HepG2 (cell line): ENCODE measurements at regions not wholly inside any gene's neighbourhood (a gene's known extent, or its start where the extent isn't known, plus 50 kb on each side); places are given as distances from the start of the nearest gene placed in this dataset.

Source experiments
- ATAC-seq: fragments of 200-7000 bp; cut with Tn5 transposase; 3 replicates; pipeline ENCODE4 v1.9.1; 2020; ENCODE audit warnings: mild to moderate bottlenecking, moderate library complexity
- BruUV-seq: library from RNA; stranded (reverse); fragments of 400-500 nt; replicated peaks from 2 replicates; lab custom pipeline; 2021; lab: Mats Ljungman, UMichigan
- CTCF ChIA-PET: fragments of 300-600 bp; formaldehyde crosslinking; extraction: SDS; loops from one replicate; lab custom pipeline; 2021; ENCODE audit warnings: low total read pairs, inconsistent platforms, low intra/inter-chr PET ratio; lab: Yijun Ruan, JAX
- POLR2A ChIA-PET: fragments of 350-600 bp; sonication (Branson Sonifier 250); formaldehyde crosslinking; loops from one replicate; lab custom pipeline; 2020; ENCODE audit warnings: antibody characterized with exemption, inconsistent platforms; lab: Yijun Ruan, JAX
- DNase-seq: peaks from one replicate; pipeline ENCODE4 v3.0.0-alpha.2; 2015; ENCODE audit warnings: low spot score
- FAIRE-seq: peaks from 3 replicates; lab custom pipeline; 2011; peaks lifted over from hg19 to GRCh38; lab: Jason Lieb, UNC
- H2AFZ ChIP-seq: one replicate; pipeline ENCODE4 v1.6.1; 2011; ENCODE audit warnings: low read length, inconsistent platforms
- H3K27ac ChIP-seq: fragments of 300-600 bp; 3 replicates; pipeline ENCODE4 v1.8.0; 2011; ENCODE audit warnings: mixed run types, mild to moderate bottlenecking, mixed read lengths, low read length, inconsistent platforms; ENCODE audit not compliant: insufficient read depth; ENCODE audit errors: extremely low read length
- H3K27me3 ChIP-seq, 2 experiments: fragments of 200-600 bp in 1 of 2; 2 replicates in 1 of 2; 3 replicates in 1 of 2; pipeline versions ENCODE4 v1.6.0 to v1.8.0; 2011; ENCODE audit warnings: low read length in 2 of 2, mild to moderate bottlenecking in 2 of 2, moderate library complexity in 2 of 2, inconsistent platforms in 1 of 2; ENCODE audit not compliant: insufficient read depth in 2 of 2, control insufficient read depth in 1 of 2
- H3K36me3 ChIP-seq, 2 experiments: fragments of 200-600 bp in 1 of 2; replicated peaks in 1 of 2; 2 replicates in 1 of 2; 3 replicates in 1 of 2; pipeline versions ENCODE4 v1.5.1 to v1.8.0; 2011; ENCODE audit warnings: low read length in 2 of 2, inconsistent platforms in 1 of 2; ENCODE audit not compliant: insufficient read depth in 2 of 2, control insufficient read depth in 1 of 2
- H3K4me1 ChIP-seq: 2 replicates; pipeline ENCODE4 v1.5.1; 2012; ENCODE audit warnings: low read length, inconsistent platforms; ENCODE audit not compliant: insufficient read depth
- H3K4me2 ChIP-seq: 2 replicates; pipeline ENCODE4 v1.6.0; 2011; ENCODE audit warnings: low read depth, low read length, inconsistent platforms
- H3K4me3 ChIP-seq, 3 experiments: fragments of 200-600 bp in 1 of 3; sonication (generic), shearing (Covaris generic) in 1 of 3; replicated peaks in 1 of 3; 2 replicates each; pipeline ENCODE4 v1.5.1; 2011 to 2016; ENCODE audit warnings: low read length in 3 of 3, inconsistent platforms in 2 of 3, low read depth in 2 of 3, mild to moderate bottlenecking in 2 of 3, control low read depth in 1 of 3, mixed read lengths in 1 of 3; ENCODE audit not compliant: insufficient read depth in 1 of 3
- H3K79me2 ChIP-seq: one replicate; pipeline ENCODE4 v1.6.1; 2011; ENCODE audit warnings: low read length, inconsistent platforms; ENCODE audit not compliant: insufficient read depth
- H3K9ac ChIP-seq: 2 replicates; pipeline ENCODE4 v1.6.0; 2011; ENCODE audit warnings: mild to moderate bottlenecking, low read depth, low read length, inconsistent platforms; ENCODE audit not compliant: insufficient read depth
- H3K9me3 ChIP-seq: 2 replicates; pipeline ENCODE4 v1.5.1; 2012; ENCODE audit warnings: mild to moderate bottlenecking, low read length
- H4K20me1 ChIP-seq: 2 replicates; pipeline ENCODE4 v1.6.0; 2011; ENCODE audit warnings: inconsistent platforms, mild to moderate bottlenecking, low read length, moderate library complexity; ENCODE audit not compliant: insufficient read depth
- ARNT2 ChIP-seq: sonication (generic); formaldehyde crosslinking; IDR thresholded peaks from 2 replicates; pipeline ENCODE4 v1.8.0; 2022; ENCODE audit warnings: mild to moderate bottlenecking, low read depth, missing genetic modification reagents, moderate library complexity
- ELK4 ChIP-seq: sonication (generic); formaldehyde crosslinking; IDR thresholded peaks from 2 replicates; pipeline ENCODE4 v1.9.0; 2021; ENCODE audit warnings: missing genetic modification reagents, borderline replicate concordance
- HHEX ChIP-seq: IDR thresholded peaks from 2 replicates; pipeline ENCODE4 v1.6.1; 2016; ENCODE audit warnings: control low read depth
- MTA1 ChIP-seq: sonication (generic); formaldehyde crosslinking; IDR thresholded peaks from 2 replicates; pipeline ENCODE4 v1.4.0; 2020; ENCODE audit warnings: missing genetic modification reagents, mild to moderate bottlenecking, borderline replicate concordance
- NFIB ChIP-seq: sonication (generic); formaldehyde crosslinking; IDR thresholded peaks from 2 replicates; pipeline ENCODE4 v1.9.0; 2021; ENCODE audit warnings: missing genetic modification reagents, mild to moderate bottlenecking, borderline replicate concordance
- NFKB2 ChIP-seq: sonication (generic); formaldehyde crosslinking; IDR thresholded peaks from 2 replicates; pipeline ENCODE4 v1.4.0; 2020; ENCODE audit warnings: missing genetic modification reagents, borderline replicate concordance
- TARDBP ChIP-seq: sonication (generic); formaldehyde crosslinking; IDR thresholded peaks from 2 replicates; pipeline ENCODE4 v1.8.0; 2022; ENCODE audit warnings: mild to moderate bottlenecking, missing genetic modification reagents
- TFAP4 ChIP-seq: sonication (generic); IDR thresholded peaks from 2 replicates; pipeline ENCODE4 v1.6.1; 2016; ENCODE audit warnings: low read depth, borderline replicate concordance
- ZBTB44 ChIP-seq: sonication (generic); formaldehyde crosslinking; IDR thresholded peaks from 2 replicates; pipeline ENCODE4 v1.4.0; 2020; ENCODE audit warnings: missing genetic modification reagents
- ZNF253 ChIP-seq: sonication (generic); formaldehyde crosslinking; IDR thresholded peaks from 2 replicates; pipeline ENCODE4 v1.8.0; 2022; ENCODE audit warnings: mild to moderate bottlenecking, missing genetic modification reagents, borderline replicate concordance
- ZNF256 ChIP-seq: sonication (generic); formaldehyde crosslinking; conservative IDR thresholded peaks from 2 replicates; pipeline ENCODE4 v1.4.0; 2020; ENCODE audit warnings: missing genetic modification reagents
- ZNF572 ChIP-seq: sonication (generic); formaldehyde crosslinking; IDR thresholded peaks from 2 replicates; pipeline ENCODE4 v1.5.1; 2020; ENCODE audit warnings: mild to moderate bottlenecking, missing genetic modification reagents
- ZNF773 ChIP-seq: sonication (generic); formaldehyde crosslinking; IDR thresholded peaks from 2 replicates; pipeline ENCODE4 v1.4.0; 2020; ENCODE audit warnings: missing genetic modification reagents, borderline replicate concordance
- ZNF788 ChIP-seq: sonication (generic); formaldehyde crosslinking; IDR thresholded peaks from 2 replicates; pipeline ENCODE4 v1.5.0; 2020; ENCODE audit warnings: mild to moderate bottlenecking, missing genetic modification reagents, borderline replicate concordance
- WGBS: methylation state at CpG from one replicate; pipeline ENCODE4 v1.1.6; 2017; ENCODE audit warnings: low lambda C conversion rate; 5-methylcytosine and 5-hydroxymethylcytosine counted together
- in situ Hi-C: cut with HindIII; loops from 2 replicates; pipeline ENCODE4 v1.10.0; 2017; ENCODE audit warnings: low pct_unique_long_range_greater_than_20kb; ENCODE audit not compliant: extremely low pct_ligation_motif_present
- intact Hi-C: fragments of 100-400 bp; cut with micrococcal nuclease; formaldehyde crosslinking; loops from one replicate; pipeline ENCODE4 v1.10.0; 2022; ENCODE audit not compliant: unreplicated experiment

GRCh38 chr13:90826688-90827087, 520.8 kb upstream of the MIR17HG start:
- Histone ChIP-seq H2AFZ (no peak overlapping the region), H3K4me3 (no peak overlapping the region), H3K79me2 (no peaks in the 10 kb centered on the region), H3K4me2 (no peak overlapping the region)
- no TSS peak for BruUV-seq
- FAIRE-seq (no peak), DNase-seq (no peak)
- ChIA-PET POLR2A (no interaction called here), CTCF (no interaction called here)
- TF ChIP-seq ZNF256 (CRISPR knock-in tag) = no peak
- TF ChIP-seq, all 625 proteins: peak for 0
- Histone ChIP-seq H3K4me1 (no peaks in the 10 kb centered on the region), H4K20me1 (no peaks in the 10 kb centered on the region), H3K9me3 (no peaks in the 10 kb centered on the region), H3K27me3 (no peaks in the 10 kb centered on the region), H3K27ac (no peak overlapping the region), H3K36me3 (no peaks in the 10 kb centered on the region), H3K9ac (no peak overlapping the region)
- WGBS = 0% methylated on average over 1 of the region's 2 CpGs
- intact Hi-C loops (no loop called here), in situ Hi-C loops (no loop called here)
- ATAC-seq = no peak

- no TSS peak for BruUV-seq
- H3K4me2 ChIP-seq = no peak overlapping the region
- H3K4me3 ChIP-seq = no peak overlapping the region
- FAIRE-seq (no peak), ATAC-seq (no peak), DNase-seq (no peak)
- no peaks in the 10 kb centered on the region for H3K9me3 ChIP-seq
- H3K79me2 ChIP-seq = no peaks in the 10 kb centered on the region
- CTCF ChIA-PET = no interaction called here
- intact Hi-C loops (no loop called here), in situ Hi-C loops (no loop called here)
- POLR2A ChIA-PET = no interaction called here
- 2% methylated on average over 2 of the region's 2 CpGs for WGBS
- H3K9ac ChIP-seq = no peak overlapping the region
- no peaks in the 10 kb centered on the region for H4K20me1 ChIP-seq
- no peaks in the 10 kb centered on the region for H3K36me3 ChIP-seq
- no peaks in the 10 kb centered on the region for H3K4me1 ChIP-seq
- no peaks in the 10 kb centered on the region for H3K27me3 ChIP-seq
- no peak overlapping the region for H2AFZ ChIP-seq
- H3K27ac ChIP-seq = no peak overlapping the region
- TF ChIP-seq ZNF788 (CRISPR knock-in tag) = no peak
- TF ChIP-seq ARNT2 (CRISPR knock-in tag) = no peak
- TF ChIP-seq HHEX (CRISPR knock-in tag) = no peak
- TF ChIP-seq TFAP4 = no peak
- TF ChIP-seq ZNF572 (CRISPR knock-in tag) = no peak
- TF ChIP-seq ZNF773 (CRISPR knock-in tag) = no peak
- no peak for TF ChIP-seq ZNF253 (CRISPR knock-in tag)
- TF ChIP-seq NFIB (CRISPR knock-in tag) = no peak
- TF ChIP-seq ELK4 = no peak
- no peak for TF ChIP-seq MTA1 (CRISPR knock-in tag)
- TF ChIP-seq ZBTB44 (CRISPR knock-in tag) = no peak
- TF ChIP-seq TARDBP = no peak
- no peak for TF ChIP-seq NFKB2 (CRISPR knock-in tag)
Measured at GRCh38 chr13:90830782-90831181, 516.7 kb upstream of the MIR17HG start.
